ENCODE measurements at regions not wholly inside any gene's neighbourhood (a gene's known extent, or its start where the extent isn't known, plus 50 kb on each side); places are given as distances from the start of the nearest gene placed in this dataset.

GRCh38 chr21:16821588-16821987 is 691.3 kb upstream of the CXADR start:
- TF ChIP-seq POLR2A (IDR thresholded peaks at IDR 0.05; ENCODE audit: low read depth, low read length) (no peak), SPI1 (IDR thresholded peaks at IDR 0.05; ENCODE audit: low read depth, low read length) (no peak), POLR2AphosphoS5 (IDR thresholded peaks at IDR 0.05; ENCODE audit: low read depth, low read length) (no peak)
